Stomach (tissue), 8 donors: ENCODE measurements at regions not wholly inside any gene's neighbourhood (a gene's known extent, or its start where the extent isn't known, plus 50 kb on each side); places are given as distances from the start of the nearest gene placed in this dataset.

Source experiments
- DNase-seq, 2 donors: peaks; one replicate each; pipeline versions ENCODE4 v3.0.0 to v3.0.0-alpha.2; 2013 to 2019
- H3K27ac ChIP-seq, 5 donors: fragments of 200-600 bp in 4 of 5; sonication (generic) in 4 of 5; one replicate each; pipeline ENCODE4 v1.5.1; 2013 to 2019; ENCODE audit warnings: mild to moderate bottlenecking in 1 of 5, moderate library complexity in 1 of 5
- H3K27me3 ChIP-seq, 3 donors: fragments of 200-600 bp; sonication (generic); one replicate each; pipeline ENCODE4 v1.5.1; 2017 to 2019; ENCODE audit warnings: mixed run types in 1 of 3
- H3K36me3 ChIP-seq, 4 donors: fragments of 200-600 bp; sonication (generic); 1 replicate in 3 of 4; 2 replicates in 1 of 4; pipeline ENCODE4 v1.5.1; 2016 to 2019
- H3K4me1 ChIP-seq, 4 donors: fragments of 200-600 bp; sonication (generic); one replicate each; pipeline ENCODE4 v1.5.1; 2016 to 2019
- H3K4me3 ChIP-seq, 4 donors: fragments of 200-600 bp; sonication (generic) in 3 of 4; one replicate each; pipeline ENCODE4 v1.5.1; 2016 to 2019; ENCODE audit warnings: mild to moderate bottlenecking in 1 of 4
- H3K9me3 ChIP-seq, 4 donors: fragments of 200-600 bp; sonication (generic); one replicate each; pipeline ENCODE4 v1.5.1; 2016 to 2019
- CTCF ChIP-seq, 7 experiments: fragments of 450-650 bp in 4 of 7; fragments of 200-600 bp in 3 of 7; sonication (generic) in 3 of 7; IDR thresholded peaks; one replicate each; pipeline ENCODE4 v1.5.1; 2016 to 2019; ENCODE audit warnings: antibody characterized with exemption in 7 of 7, control low read depth in 2 of 7, mild to moderate bottlenecking in 1 of 7
- EP300 ChIP-seq: sonication (generic); formaldehyde crosslinking; IDR thresholded peaks from one replicate; pipeline ENCODE4 v1.6.1; 2017; ENCODE audit warnings: antibody characterized with exemption
- POLR2A ChIP-seq, 4 donors: fragments of 450-650 bp; IDR thresholded peaks; one replicate each; pipeline ENCODE4 v1.6.1; 2016; ENCODE audit warnings: antibody characterized with exemption in 4 of 4, control low read depth in 2 of 4, mild to moderate bottlenecking in 1 of 4, moderate library complexity in 1 of 4
- POLR2AphosphoS5 ChIP-seq, 3 donors: sonication (generic); formaldehyde crosslinking; IDR thresholded peaks; one replicate each; pipeline ENCODE4 v1.6.1; 2016; ENCODE audit warnings: antibody characterized with exemption in 3 of 3
- WGBS, 5 donors: extraction: QIAGEN DNeasy Blood & Tissue Kit in 3 of 5; methylation state at CpG; one replicate each; pipeline versions ENCODE4 v1.1.5 to v1.1.7; 2013 to 2018; 5-methylcytosine and 5-hydroxymethylcytosine counted together
- intact Hi-C: fragments of 100-400 bp; cut with DNase I; formaldehyde crosslinking; loops from one replicate; pipeline ENCODE4 v1.15.1; 2023; ENCODE audit warnings: low total_unique reads
- donor health status: healthy with polysubstance abuse.
- donor health status: Bipolar disorder and iron deficiency.
- donor health status: healthy.

GRCh38 chr12:92558215-92558773 lies 144.5 kb upstream of the PLEKHG7 start:
- intact Hi-C loops = no loop called here
- WGBS, 5 donors = 39 to 52% (median 41%) methylated on average over 1 of the region's 1 CpG
- Histone ChIP-seq H3K9me3 (no peaks in the 10 kb centered on the region), H3K4me1 (peaks cover 17 to 78% (median 38%) of the 10 kb centered on the region in 4 donors), H3K27me3 (no peaks in the 10 kb centered on the region), H3K4me3 (no peak overlapping the region), H3K27ac (peak overlapping the region in 1 of 5 donors; percentile 79), H3K36me3 (no peaks in the 10 kb centered on the region)
- no peak for DNase-seq
- TF ChIP-seq EP300 (no peak), POLR2A (IDR thresholded peaks at IDR 0.05) (no peak), POLR2AphosphoS5 (IDR thresholded peaks at IDR 0.05) (no peak), CTCF (IDR thresholded peaks at IDR 0.05) (no peak)

GRCh38 chr12:92557422-92557724 lies 145.4 kb upstream of the PLEKHG7 start:
- H3K36me3 ChIP-seq = no peaks in the 10 kb centered on the region
- no peaks in the 10 kb centered on the region for H3K27me3 ChIP-seq
- H3K4me3 ChIP-seq = no peak overlapping the region
- no peak for DNase-seq
- WGBS, 5 donors = 59 to 84% (median 76%) methylated on average over 2 of the region's 2 CpGs
- no peak for TF ChIP-seq CTCF (IDR thresholded peaks at IDR 0.05)
- TF ChIP-seq POLR2AphosphoS5 (IDR thresholded peaks at IDR 0.05) = no peak
- no peak for TF ChIP-seq POLR2A (IDR thresholded peaks at IDR 0.05)
- no peak for TF ChIP-seq EP300
- H3K9me3 ChIP-seq = no peaks in the 10 kb centered on the region
- peaks cover 22 to 84% (median 43%) of the 10 kb centered on the region in 4 donors for H3K4me1 ChIP-seq
- peak overlapping the region in 2 of 5 donors; percentile 16 to 79 for H3K27ac ChIP-seq
- intact Hi-C loops = no loop called here

- no peak for DNase-seq
- WGBS, 5 donors = 83 to 93% (median 88%) methylated on average over 9 of the region's 9 CpGs
- TF ChIP-seq POLR2A (IDR thresholded peaks at IDR 0.05) (no peak), CTCF (IDR thresholded peaks at IDR 0.05) (no peak)
- Histone ChIP-seq H3K27me3 (no peaks in the 10 kb centered on the region), H3K4me3 (no peak overlapping the region), H3K27ac (peak overlapping the region in 2 of 5 donors; percentile 16 to 79), H3K9me3 (no peaks in the 10 kb centered on the region), H3K36me3 (no peaks in the 10 kb centered on the region), H3K4me1 (peaks cover 18 to 84% (median 43%) of the 10 kb centered on the region in 4 donors)
- intact Hi-C loops = no loop called here
Measured at GRCh38 chr12:92556637-92557421, 146.0 kb upstream of the PLEKHG7 start.

GRCh38 chr12:92556141-92556540 lies 146.6 kb upstream of the PLEKHG7 start:
- Histone ChIP-seq H3K4me1 (peaks cover 11 to 83% (median 41%) of the 10 kb centered on the region in 4 donors), H3K4me3 (no peak overlapping the region), H3K36me3 (no peaks in the 10 kb centered on the region), H3K27ac (peak overlapping the region in 2 of 5 donors; percentile 16 to 79), H3K9me3 (no peaks in the 10 kb centered on the region), H3K27me3 (no peaks in the 10 kb centered on the region)
- intact Hi-C loops = no loop called here
- WGBS, 5 donors = 45 to 75% (median 55%) methylated on average over 1 of the region's 1 CpG
- DNase-seq = no peak
- TF ChIP-seq POLR2A (IDR thresholded peaks at IDR 0.05) (no peak), CTCF (IDR thresholded peaks at IDR 0.05) (no peak), EP300 (no peak), POLR2AphosphoS5 (IDR thresholded peaks at IDR 0.05) (no peak)
